T-helper 1 cell treated with Interleukin-12 subunit alpha and Interleukin-12 subunit beta and Interleukin-4 antibody, amounts not matched to agents 30 ng/mL and 1 ng/mL, for 36 hours (primary cell): ENCODE measurements at regions not wholly inside any gene's neighbourhood (a gene's known extent, or its start where the extent isn't known, plus 50 kb on each side); places are given as distances from the start of the nearest gene placed in this dataset.
"Not testable (repeated sequence)": the region's sequence is repeated elsewhere in the genome, so short reads cannot be mapped to it uniquely, and the experiment has no call there.

Experiments used
- intact Hi-C: fragments of 100-400 bp; cut with micrococcal nuclease; formaldehyde crosslinking; loops from one replicate; pipeline ENCODE4 v1.15.1; 2024

GRCh38 chr11:112310848-112311247 is 50.2 kb upstream of the PLET1 start:
- intact Hi-C loops: no loop called here

GRCh38 chr11:112315057-112315720 is 54.5 kb upstream of the PLET1 start:
- intact Hi-C loops: no loop called here

DNA sequence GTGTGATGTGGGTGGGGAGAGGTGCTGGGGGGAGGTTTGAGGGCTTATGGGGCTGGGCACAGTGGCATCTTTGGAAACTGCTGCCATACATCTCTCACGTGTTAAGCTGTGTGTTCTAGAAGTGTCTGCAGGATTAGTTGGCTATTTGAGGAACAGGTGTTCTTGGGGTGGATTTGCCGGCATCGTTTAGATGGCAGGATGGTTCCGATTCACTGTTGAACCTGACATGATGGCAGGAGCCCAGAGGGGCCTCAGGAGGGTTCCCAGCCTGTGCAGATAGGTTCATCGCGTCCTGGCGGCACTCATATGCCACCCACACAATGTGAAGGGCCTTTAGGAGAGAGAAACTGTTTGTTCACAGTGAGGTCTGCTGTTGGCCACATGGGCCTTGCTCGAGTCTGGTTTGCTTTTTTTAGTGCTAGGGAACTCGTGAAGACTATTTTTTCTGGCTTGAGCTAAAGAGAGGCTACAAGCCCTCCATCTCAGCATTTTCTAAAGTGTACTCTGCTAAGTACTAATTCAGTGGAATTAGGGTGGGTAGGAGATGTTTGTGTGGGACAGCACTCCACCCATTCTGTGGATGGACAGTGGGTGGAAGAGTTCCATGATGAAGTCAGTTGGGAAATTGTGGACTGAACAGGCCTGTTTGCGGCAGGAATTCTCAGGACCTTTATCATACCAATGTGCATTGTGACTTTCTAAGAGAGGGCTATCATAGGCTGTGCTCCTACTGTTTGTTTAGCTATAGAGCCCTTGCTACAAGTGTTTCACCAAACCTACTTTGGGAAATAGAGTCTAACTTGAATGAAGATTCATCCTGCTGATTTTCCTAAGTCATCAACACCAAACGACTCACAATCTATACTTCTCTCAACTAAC is 55.4 kb upstream of the PLET1 start:
- intact Hi-C loops: no loop called here

GRCh38 chr11:112316971-112317370 is 56.3 kb upstream of the PLET1 start:
- intact Hi-C loops: no loop called here

GRCh38 chr11:112318184-112318591 is 57.5 kb upstream of the PLET1 start:
- intact Hi-C loops: no loop called here

DNA sequence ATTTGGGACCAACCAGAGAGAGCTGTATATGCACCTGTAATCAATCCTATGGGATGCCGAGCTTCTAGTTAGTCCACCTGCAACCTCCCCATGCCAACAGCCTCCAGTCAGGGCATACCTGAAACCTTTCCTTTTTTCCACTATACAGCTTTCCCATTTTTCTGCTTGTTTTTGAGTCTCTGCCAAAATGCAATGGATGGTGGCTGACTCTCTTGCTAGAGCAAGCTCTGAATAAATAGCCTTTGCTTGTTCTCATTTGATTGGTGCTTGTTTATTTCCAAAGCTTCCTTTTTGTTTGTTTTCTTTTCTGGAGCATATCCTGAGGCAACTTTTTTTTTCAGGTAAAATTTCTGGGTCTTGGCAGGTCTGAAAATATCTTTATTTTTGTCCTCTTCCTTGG is 58.0 kb upstream of the PLET1 start:
- intact Hi-C loops: no loop called here

- intact Hi-C loops: no loop called here
These were observed 60.0 kb upstream of the PLET1 start for GRCh38 chr11:112320668-112321067.

DNA sequence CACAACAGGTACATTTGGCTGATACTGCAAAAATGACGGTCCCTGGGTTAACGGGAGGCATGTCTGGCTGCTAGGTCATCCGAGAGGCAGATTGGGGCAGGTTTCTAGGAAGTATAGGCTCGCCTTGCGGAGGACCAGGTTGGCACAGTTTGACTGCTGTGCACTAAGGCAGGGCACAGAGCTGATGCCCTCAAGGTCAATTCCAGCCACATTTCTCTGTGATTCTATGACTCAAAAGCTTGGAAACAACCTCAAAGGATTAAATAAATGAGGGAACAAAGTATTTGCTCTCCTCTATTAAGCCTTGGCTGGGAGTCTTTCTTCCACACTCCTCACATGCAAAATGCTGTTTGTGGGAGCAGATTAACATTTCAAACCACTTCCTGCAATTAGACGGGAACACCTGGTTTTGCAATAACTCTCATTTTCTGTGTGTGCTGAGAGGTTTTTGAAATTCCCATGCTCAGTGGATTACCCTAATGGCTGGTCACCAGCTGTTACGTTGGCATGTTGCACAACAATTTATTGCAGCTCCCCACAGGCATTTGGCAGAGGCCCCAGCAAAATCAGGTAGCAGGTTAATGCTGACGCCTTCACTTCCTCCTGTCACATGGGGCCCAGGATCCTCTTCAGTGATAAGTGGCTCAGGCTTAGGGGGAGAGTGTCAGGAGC is 61.0 kb upstream of the PLET1 start:
- intact Hi-C loops: no loop called here

DNA sequence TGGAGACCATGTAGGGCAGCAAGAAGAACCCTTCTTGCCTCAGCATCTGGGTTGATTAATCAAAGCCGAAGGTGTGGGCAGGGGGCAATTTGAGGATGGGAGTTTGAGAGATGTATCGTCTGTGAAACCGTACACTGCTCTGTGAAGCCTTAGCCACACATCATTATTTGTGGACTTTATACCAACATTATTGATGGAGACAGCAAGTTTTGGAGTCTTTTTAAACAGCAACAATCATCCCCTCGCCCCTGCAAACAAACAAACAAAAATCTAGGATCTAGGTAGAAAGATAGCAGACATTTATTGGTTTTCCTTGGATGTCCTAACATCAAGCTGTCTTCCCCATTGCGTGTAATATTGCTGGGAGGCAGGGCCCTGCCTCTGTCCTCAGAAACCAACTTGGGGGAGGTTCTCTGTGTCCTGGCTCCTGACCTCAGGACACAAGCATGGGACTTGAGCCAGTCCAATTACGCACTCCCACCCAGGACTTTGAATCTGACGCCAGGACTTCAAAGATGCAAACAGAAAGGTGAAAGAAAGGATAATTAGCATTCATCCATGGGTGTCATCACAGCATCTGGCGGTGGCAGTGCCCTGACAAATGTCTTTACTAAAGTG is 61.6 kb upstream of the PLET1 start:
- intact Hi-C loops: no loop called here

GRCh38 chr11:112334381-112334780 is 73.7 kb upstream of the PLET1 start:
- intact Hi-C loops: no loop called here

DNA sequence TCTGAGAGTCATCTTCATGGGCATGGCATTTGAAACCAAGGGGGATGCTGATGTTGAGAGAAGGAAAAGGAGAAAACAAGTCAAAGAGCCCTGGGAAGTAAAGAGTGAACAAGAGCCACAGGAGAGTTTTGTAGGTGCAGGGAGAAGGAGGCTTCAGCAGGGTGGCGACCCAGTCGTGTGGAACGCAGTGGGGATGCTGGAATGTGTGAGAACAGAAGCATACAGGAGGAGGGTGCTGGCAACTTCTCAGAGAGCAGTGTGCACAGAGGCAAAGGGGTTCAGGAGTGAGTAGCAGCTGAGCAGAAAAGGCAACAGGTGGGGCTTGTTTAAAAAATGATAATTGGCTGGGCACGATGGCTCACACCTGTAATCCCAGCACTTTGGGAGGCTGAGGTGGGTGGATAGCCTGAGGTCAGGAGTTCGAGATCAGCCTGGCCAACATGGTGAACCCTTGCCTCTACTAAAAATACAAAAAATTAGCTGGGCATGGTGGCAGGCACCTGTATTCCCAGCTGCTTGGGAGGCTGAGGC is 75.8 kb upstream of the PLET1 start:
- intact Hi-C loops: no loop called here

GRCh38 chr11:112339566-112339965 is 78.9 kb upstream of the PLET1 start:
- intact Hi-C loops: no loop called here

DNA sequence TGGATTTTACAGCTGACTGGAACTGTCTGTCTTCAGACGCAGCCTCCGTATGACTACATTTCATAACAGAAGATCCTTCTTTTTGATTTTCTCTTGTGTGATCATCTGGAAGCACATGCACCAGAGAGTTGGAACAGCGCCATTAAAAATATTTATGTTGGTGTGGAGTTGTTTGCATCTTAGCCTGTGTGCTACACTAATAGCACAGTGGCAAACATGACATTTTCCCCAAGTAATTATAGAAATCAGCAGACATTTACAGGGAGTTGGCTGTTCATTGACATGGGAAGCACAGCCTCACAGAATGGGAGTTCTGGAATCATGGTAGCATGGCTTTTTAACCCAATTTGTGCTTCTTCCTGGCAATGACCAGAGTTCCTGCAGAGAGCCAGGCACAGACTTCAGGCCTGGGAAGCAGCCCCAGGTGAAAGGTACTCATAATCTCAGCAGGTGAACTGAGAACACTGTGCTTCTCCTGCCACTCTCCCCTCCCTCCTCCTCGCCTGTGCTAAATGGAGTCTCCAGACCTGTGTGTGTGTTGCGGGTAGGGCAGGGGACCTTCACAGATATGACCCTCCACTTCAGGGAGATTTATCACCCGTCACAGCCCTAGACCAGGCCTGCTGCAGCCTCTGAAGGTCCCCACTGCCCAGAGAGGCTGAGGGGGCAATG is 82.8 kb upstream of the PLET1 start:
- intact Hi-C loops: no loop called here

- intact Hi-C loops: no loop called here
These were observed 83.4 kb upstream of the PLET1 start for GRCh38 chr11:112344040-112344413.

DNA sequence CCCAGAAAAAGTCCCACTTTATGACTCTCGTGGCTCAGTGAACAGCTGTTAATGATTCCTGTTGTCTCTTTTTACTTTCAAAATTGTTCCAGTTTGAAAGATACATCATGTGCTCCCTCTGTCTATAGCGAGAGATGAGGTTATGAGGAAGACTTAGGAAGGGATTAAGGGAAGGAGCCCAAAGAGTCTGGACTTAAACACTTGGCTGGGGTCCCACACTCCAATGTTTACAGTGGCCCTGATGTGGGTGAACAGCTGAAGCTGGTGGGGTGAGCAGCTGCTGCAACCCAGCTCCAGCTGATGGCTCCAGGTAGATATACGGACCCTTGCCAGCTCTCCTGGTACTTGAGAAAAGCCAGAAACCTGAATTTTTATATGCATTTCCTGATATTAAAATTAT is 84.5 kb upstream of the PLET1 start:
- intact Hi-C loops: no loop called here

DNA sequence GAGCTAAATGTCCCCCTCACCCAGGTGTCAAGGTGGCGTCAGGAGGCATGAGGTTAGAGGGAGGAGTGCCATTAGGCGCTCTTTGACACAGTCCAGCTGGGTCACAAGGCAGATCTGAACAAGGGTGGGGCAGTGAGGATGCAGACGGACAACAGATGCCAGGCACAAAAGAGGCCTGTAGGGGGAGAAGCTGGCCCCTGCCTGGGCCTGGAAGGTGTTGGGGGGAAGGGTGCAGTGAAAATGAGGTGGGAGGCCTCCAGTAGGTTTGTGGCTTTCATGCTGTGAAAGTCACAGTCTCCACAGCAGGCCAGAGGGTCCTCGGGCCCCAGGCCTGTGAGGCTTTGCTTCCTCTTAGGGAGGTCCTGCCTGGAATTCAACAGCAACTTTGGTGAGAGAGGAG is 85.0 kb upstream of the PLET1 start:
- intact Hi-C loops: no loop called here

GRCh38 chr11:112346586-112346985 is 85.9 kb upstream of the PLET1 start:
- intact Hi-C loops: no loop called here

GRCh38 chr11:112348480-112349029 is 87.9 kb upstream of the PLET1 start:
- intact Hi-C loops: no loop called here

GRCh38 chr11:112351423-112351822 is 90.8 kb upstream of the PLET1 start:
- intact Hi-C loops: not testable (repeated sequence)

DNA sequence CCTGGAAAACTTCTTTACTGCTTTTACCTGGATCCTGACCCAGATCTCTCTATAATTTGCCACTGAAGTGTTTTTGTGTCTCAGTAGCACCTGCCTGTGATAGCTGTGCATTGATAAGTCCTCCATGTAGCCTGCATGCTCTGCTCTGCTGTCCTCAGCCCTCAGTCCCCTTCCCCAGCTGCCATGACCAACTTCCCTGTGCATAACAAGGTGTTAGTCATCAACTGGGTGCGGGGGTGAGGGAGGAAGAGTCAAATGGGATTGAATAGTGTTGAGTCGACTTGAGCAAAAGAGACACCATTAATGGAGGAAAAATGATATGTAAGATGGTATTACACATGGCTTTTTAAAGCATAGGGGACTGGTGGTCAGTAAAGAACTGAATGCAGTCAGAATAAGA is 92.2 kb upstream of the PLET1 start:
- intact Hi-C loops: no loop called here

- intact Hi-C loops: no loop called here
These were observed 93.7 kb upstream of the PLET1 start for GRCh38 chr11:112354364-112354763.
